GM23338 (cell line): ENCODE measurements at regions not wholly inside any gene's neighbourhood (a gene's known extent, or its start where the extent isn't known, plus 50 kb on each side); places are given as distances from the start of the nearest gene placed in this dataset.
A peak's percentile ranks its signal among the peaks of the same experiment; 100 is the strongest.

Experiments used
- ATAC-seq: fragments of 200-7000 bp; cut with Tn5 transposase; 3 replicates; pipeline ENCODE4 v1.9.1; 2020
- DNase-seq: peaks from one replicate; pipeline ENCODE4 v3.0.0-alpha.2; 2015; ENCODE audit warnings: low spot score
- H2AFZ ChIP-seq: fragments of 200-600 bp; sonication (generic); 2 replicates; pipeline ENCODE4 v1.8.0; 2016; ENCODE audit warnings: antibody characterized with exemption, mild to moderate bottlenecking, moderate library complexity
- H3F3A ChIP-seq: fragments of 200-600 bp; sonication (generic); replicated peaks from 2 replicates; pipeline ENCODE4 v1.8.0; 2017; ENCODE audit warnings: antibody characterized with exemption, mixed run types, low read depth
- H3K27ac ChIP-seq: fragments of 200-600 bp; sonication (generic); 2 replicates; pipeline ENCODE4 v1.6.1; 2016; ENCODE audit warnings: low read depth
- H3K27me3 ChIP-seq: fragments of 200-600 bp; sonication (generic); 2 replicates; pipeline ENCODE4 v1.8.0; 2016; ENCODE audit warnings: mild to moderate bottlenecking, mixed run types, moderate library complexity; ENCODE audit not compliant: insufficient read depth
- H3K36me3 ChIP-seq: fragments of 200-600 bp; sonication (generic); 2 replicates; pipeline ENCODE4 v1.8.0; 2016; ENCODE audit warnings: mild to moderate bottlenecking; ENCODE audit not compliant: insufficient read depth
- H3K4me1 ChIP-seq: fragments of 200-600 bp; sonication (generic); 2 replicates; pipeline ENCODE4 v1.8.0; 2016; ENCODE audit warnings: mild to moderate bottlenecking, moderate library complexity; ENCODE audit not compliant: insufficient read depth
- H3K4me2 ChIP-seq: fragments of 200-600 bp; sonication (generic); 2 replicates; pipeline ENCODE4 v1.7.1; 2017; ENCODE audit warnings: mixed run types
- H3K4me3 ChIP-seq: fragments of 200-600 bp; sonication (generic); 2 replicates; pipeline ENCODE4 v1.6.1; 2016; ENCODE audit warnings: mixed run types
- H3K79me2 ChIP-seq: fragments of 200-600 bp; sonication (generic); replicated peaks from 2 replicates; pipeline ENCODE4 v1.8.0; 2017; ENCODE audit warnings: mild to moderate bottlenecking; ENCODE audit not compliant: insufficient read depth
- H3K9me2 ChIP-seq: fragments of 200-600 bp; sonication (generic); 2 replicates; pipeline ENCODE4 v1.8.0; 2017; ENCODE audit not compliant: insufficient read depth
- H4K20me1 ChIP-seq: fragments of 200-600 bp; sonication (generic); replicated peaks from 2 replicates; pipeline ENCODE4 v1.8.0; 2017; ENCODE audit warnings: mild to moderate bottlenecking; ENCODE audit not compliant: insufficient read depth
- H3K27ac Mint-ChIP-seq: 2 replicates; pipeline ENCODE4 v1.8.0; 2020; ENCODE audit warnings: inconsistent platforms, mild to moderate bottlenecking, moderate library complexity, mixed read lengths
- H3K27me3 Mint-ChIP-seq: 3 replicates; pipeline ENCODE4 v1.8.0; 2022; ENCODE audit warnings: low read depth, mild to moderate bottlenecking, moderate library complexity, mixed read lengths, inconsistent platforms; ENCODE audit not compliant: insufficient read depth, poor library complexity
- H3K36me3 Mint-ChIP-seq: 3 replicates; pipeline ENCODE4 v1.8.0; 2021; ENCODE audit warnings: low read depth, mild to moderate bottlenecking, inconsistent platforms, moderate library complexity, mixed read lengths
- H3K4me1 Mint-ChIP-seq: 3 replicates; pipeline ENCODE4 v1.8.0; 2020; ENCODE audit warnings: mild to moderate bottlenecking, inconsistent platforms, mixed read lengths
- H3K4me3 Mint-ChIP-seq: 3 replicates; pipeline ENCODE4 v1.8.0; 2021; ENCODE audit warnings: moderate library complexity, mild to moderate bottlenecking, inconsistent platforms, mixed read lengths
- H3K9me3 Mint-ChIP-seq: 3 replicates; pipeline ENCODE4 v1.8.0; 2020; ENCODE audit warnings: moderate library complexity, mild to moderate bottlenecking, inconsistent platforms, mixed read lengths
- CREB1 ChIP-seq: fragments of 250-450 bp; sonication (Bioruptor Pico); IDR thresholded peaks from 2 replicates; pipeline ENCODE4 v1.5.0; 2020; ENCODE audit warnings: low read depth, mild to moderate bottlenecking, moderate library complexity
- EZH2 ChIP-seq: fragments of 200-600 bp; sonication (generic); IDR thresholded peaks from one replicate; pipeline ENCODE4 v1.8.0; 2017; ENCODE audit warnings: antibody characterized with exemption, mild to moderate bottlenecking, low read depth; ENCODE audit not compliant: unreplicated experiment
- EZH2phosphoT487 ChIP-seq: fragments of 200-600 bp; sonication (generic); IDR thresholded peaks from one replicate; pipeline ENCODE4 v1.8.1; 2018; ENCODE audit warnings: antibody characterized with exemption; ENCODE audit not compliant: unreplicated experiment
- JUNB ChIP-seq: IDR thresholded peaks from one replicate; pipeline ENCODE4 v1.6.1; 2016; ENCODE audit warnings: antibody characterized with exemption; ENCODE audit not compliant: unreplicated experiment
- NANOG ChIP-seq: IDR thresholded peaks from 2 replicates; pipeline ENCODE4 v1.6.1; 2016; ENCODE audit warnings: antibody characterized with exemption, borderline replicate concordance
- STAT1 ChIP-seq: IDR thresholded peaks from one replicate; pipeline ENCODE4 v1.6.1; 2016; ENCODE audit warnings: antibody characterized with exemption; ENCODE audit not compliant: unreplicated experiment
- ZNF114 ChIP-seq: fragments of 250-450 bp; sonication (Bioruptor Pico); IDR thresholded peaks from 2 replicates; pipeline ENCODE4 v1.5.0; 2020; ENCODE audit warnings: mild to moderate bottlenecking, moderate library complexity
- ZNF331 ChIP-seq: fragments of 250-450 bp; sonication (Bioruptor Pico); IDR thresholded peaks from 2 replicates; pipeline ENCODE4 v1.5.0; 2020; ENCODE audit warnings: low read depth, mild to moderate bottlenecking, moderate library complexity
- TF ChIP-seq, protein P1 (sequence below): IDR thresholded peaks from one replicate; pipeline ENCODE4 v1.6.1; 2018; ENCODE audit warnings: antibody characterized with exemption; ENCODE audit not compliant: unreplicated experiment
- TF ChIP-seq, protein P2 (sequence below): IDR thresholded peaks from 2 replicates; pipeline ENCODE4 v1.6.1; 2016; ENCODE audit warnings: antibody characterized with exemption
- TF ChIP-seq, protein P3 (sequence below), 2 experiments: fragments of 200-600 bp in 1 of 2; sonication (generic) in 1 of 2; conservative IDR thresholded peaks; 2 replicates each; pipeline versions ENCODE4 v1.5.1 to v1.6.1; 2016 to 2017; ENCODE audit warnings: antibody characterized with exemption in 2 of 2, low read depth in 2 of 2, mild to moderate bottlenecking in 2 of 2, moderate library complexity in 1 of 2

DNA sequence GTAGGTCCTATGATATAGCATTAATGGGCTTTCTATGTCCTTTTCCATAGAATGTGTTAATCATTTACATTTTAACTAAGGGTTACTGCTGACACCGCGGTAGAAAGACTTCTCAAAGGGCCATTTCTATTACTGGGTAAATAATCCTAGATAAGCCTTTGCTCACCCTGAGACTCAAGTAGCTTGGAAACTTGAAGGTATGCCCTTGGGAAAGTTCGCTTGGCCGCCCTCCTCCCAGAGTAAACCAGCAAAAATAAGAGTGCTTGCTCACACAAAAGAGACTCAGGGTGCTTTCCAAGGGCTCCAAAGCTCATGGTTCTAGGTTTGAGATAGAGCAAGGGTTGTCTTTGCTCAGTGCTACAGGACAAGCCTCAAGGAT lies 85.8 kb upstream of the TMPRSS2 start:
- TF ChIP-seq ZNF331 (CRISPR knock-in tag) (no peak), EZH2 (no peak), ZNF114 (CRISPR knock-in tag) (no peak), CREB1 (no peak), EZH2phosphoT487 (no peak), NANOG (no peak)
- no peak for DNase-seq
- Histone ChIP-seq H3K4me2 (peak overlapping the region; percentile 50), H3K4me1 (peaks cover 23% of the 10 kb centered on the region), H3K79me2 (no peaks in the 10 kb centered on the region), H3F3A (no peaks in the 10 kb centered on the region), H3K9me2 (0 out of 2 replicates have a peak, but pooled peaks cover 4% of the 10 kb centered on the region), H3K27ac (no peak overlapping the region), H4K20me1 (no peaks in the 10 kb centered on the region), H3K27me3 (no peaks in the 10 kb centered on the region), H3K4me3 (no peak overlapping the region), H3K36me3 (no peaks in the 10 kb centered on the region), H2AFZ (no peak overlapping the region)
- ATAC-seq = peak; percentile 55
- Mint-ChIP-seq H3K4me1 (peaks cover 20% of the 10 kb centered on the region), H3K27me3 (peaks cover 17% of the 10 kb centered on the region), H3K36me3 (peaks cover 4% of the 10 kb centered on the region; the same call in 2 of the 3 replicates), H3K4me3 (no peak overlapping the region), H3K9me3 (peaks cover 4% of the 10 kb centered on the region; the same call in 2 of the 3 replicates), H3K27ac (no peak overlapping the region)

DNA sequence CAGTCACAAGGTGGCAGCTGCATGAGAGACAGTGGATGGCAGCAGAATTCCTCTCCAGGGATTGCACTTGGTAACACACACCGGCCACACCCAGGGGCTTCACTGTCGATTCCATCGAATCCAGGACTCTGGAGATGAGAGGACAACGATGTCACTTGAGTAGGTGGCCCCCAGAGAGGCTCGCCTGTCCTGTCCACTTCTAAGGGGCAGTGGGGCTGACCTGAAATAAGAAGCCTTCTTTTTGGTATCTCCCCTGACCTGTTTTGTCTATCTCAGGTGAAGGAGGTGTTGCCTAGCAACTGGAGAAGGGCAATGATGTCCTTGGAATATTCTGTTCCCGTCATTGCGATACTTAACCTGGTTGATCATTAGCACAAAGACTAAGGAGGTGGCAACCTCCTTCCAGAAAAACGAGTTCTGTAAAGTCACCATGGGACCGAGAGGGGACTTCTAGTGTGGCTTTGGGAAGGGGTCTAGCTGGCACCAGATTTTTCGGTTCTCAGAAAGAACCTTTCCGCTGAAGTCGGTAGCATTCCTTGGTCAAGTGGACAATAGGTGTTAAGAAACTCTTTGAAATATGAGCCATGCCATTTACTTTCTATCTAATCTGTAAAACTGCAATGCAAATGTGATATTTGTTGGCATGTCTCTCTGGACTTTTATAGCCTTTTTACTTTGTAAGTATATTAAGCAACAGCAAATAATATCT lies 85.2 kb upstream of the TMPRSS2 start:
- H3K27ac Mint-ChIP-seq = no peak overlapping the region
- TF ChIP-seq EZH2phosphoT487 (no peak), STAT1 (no peak), JUNB (no peak), ZNF331 (CRISPR knock-in tag) (no peak), EZH2 (no peak)
- TF ChIP-seq, protein P1, sequence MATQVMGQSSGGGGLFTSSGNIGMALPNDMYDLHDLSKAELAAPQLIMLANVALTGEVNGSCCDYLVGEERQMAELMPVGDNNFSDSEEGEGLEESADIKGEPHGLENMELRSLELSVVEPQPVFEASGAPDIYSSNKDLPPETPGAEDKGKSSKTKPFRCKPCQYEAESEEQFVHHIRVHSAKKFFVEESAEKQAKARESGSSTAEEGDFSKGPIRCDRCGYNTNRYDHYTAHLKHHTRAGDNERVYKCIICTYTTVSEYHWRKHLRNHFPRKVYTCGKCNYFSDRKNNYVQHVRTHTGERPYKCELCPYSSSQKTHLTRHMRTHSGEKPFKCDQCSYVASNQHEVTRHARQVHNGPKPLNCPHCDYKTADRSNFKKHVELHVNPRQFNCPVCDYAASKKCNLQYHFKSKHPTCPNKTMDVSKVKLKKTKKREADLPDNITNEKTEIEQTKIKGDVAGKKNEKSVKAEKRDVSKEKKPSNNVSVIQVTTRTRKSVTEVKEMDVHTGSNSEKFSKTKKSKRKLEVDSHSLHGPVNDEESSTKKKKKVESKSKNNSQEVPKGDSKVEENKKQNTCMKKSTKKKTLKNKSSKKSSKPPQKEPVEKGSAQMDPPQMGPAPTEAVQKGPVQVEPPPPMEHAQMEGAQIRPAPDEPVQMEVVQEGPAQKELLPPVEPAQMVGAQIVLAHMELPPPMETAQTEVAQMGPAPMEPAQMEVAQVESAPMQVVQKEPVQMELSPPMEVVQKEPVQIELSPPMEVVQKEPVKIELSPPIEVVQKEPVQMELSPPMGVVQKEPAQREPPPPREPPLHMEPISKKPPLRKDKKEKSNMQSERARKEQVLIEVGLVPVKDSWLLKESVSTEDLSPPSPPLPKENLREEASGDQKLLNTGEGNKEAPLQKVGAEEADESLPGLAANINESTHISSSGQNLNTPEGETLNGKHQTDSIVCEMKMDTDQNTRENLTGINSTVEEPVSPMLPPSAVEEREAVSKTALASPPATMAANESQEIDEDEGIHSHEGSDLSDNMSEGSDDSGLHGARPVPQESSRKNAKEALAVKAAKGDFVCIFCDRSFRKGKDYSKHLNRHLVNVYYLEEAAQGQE = no peak
- TF ChIP-seq, protein P2, sequence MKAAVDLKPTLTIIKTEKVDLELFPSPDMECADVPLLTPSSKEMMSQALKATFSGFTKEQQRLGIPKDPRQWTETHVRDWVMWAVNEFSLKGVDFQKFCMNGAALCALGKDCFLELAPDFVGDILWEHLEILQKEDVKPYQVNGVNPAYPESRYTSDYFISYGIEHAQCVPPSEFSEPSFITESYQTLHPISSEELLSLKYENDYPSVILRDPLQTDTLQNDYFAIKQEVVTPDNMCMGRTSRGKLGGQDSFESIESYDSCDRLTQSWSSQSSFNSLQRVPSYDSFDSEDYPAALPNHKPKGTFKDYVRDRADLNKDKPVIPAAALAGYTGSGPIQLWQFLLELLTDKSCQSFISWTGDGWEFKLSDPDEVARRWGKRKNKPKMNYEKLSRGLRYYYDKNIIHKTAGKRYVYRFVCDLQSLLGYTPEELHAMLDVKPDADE = no peak
- TF ChIP-seq, protein P3, sequence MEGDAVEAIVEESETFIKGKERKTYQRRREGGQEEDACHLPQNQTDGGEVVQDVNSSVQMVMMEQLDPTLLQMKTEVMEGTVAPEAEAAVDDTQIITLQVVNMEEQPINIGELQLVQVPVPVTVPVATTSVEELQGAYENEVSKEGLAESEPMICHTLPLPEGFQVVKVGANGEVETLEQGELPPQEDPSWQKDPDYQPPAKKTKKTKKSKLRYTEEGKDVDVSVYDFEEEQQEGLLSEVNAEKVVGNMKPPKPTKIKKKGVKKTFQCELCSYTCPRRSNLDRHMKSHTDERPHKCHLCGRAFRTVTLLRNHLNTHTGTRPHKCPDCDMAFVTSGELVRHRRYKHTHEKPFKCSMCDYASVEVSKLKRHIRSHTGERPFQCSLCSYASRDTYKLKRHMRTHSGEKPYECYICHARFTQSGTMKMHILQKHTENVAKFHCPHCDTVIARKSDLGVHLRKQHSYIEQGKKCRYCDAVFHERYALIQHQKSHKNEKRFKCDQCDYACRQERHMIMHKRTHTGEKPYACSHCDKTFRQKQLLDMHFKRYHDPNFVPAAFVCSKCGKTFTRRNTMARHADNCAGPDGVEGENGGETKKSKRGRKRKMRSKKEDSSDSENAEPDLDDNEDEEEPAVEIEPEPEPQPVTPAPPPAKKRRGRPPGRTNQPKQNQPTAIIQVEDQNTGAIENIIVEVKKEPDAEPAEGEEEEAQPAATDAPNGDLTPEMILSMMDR (conservative IDR thresholded peaks at IDR 0.05; ENCODE audit: low read depth in 2 of 2) = no peak

More for the DNA sequence above, 85.2 kb upstream of the TMPRSS2 start:
- no peak overlapping the region for H2AFZ ChIP-seq
- ATAC-seq (no peak), DNase-seq (no peak)
- Mint-ChIP-seq H3K9me3 (peaks cover 7% of the 10 kb centered on the region; the same call in 2 of the 3 replicates), H3K27me3 (peaks cover 16% of the 10 kb centered on the region), H3K4me1 (peaks cover 20% of the 10 kb centered on the region), H3K36me3 (peaks cover 4% of the 10 kb centered on the region; the same call in 2 of the 3 replicates), H3K4me3 (no peak overlapping the region)
- peak overlapping the region; percentile 50; the same call in 1 of the 2 replicates for H3K4me2 ChIP-seq
- no peaks in the 10 kb centered on the region for H3K79me2 ChIP-seq
- H3K4me1 ChIP-seq = peaks cover 23% of the 10 kb centered on the region
- H3F3A ChIP-seq = no peaks in the 10 kb centered on the region
- 0 out of 2 replicates have a peak, but pooled peaks cover 5% of the 10 kb centered on the region for H3K9me2 ChIP-seq
- H3K27me3 ChIP-seq = no peaks in the 10 kb centered on the region
- H3K27ac ChIP-seq = no peak overlapping the region
- H4K20me1 ChIP-seq = no peaks in the 10 kb centered on the region
- H3K4me3 ChIP-seq = no peak overlapping the region
- no peaks in the 10 kb centered on the region for H3K36me3 ChIP-seq
